ENCODE measurements at regions not wholly inside any gene's neighbourhood (a gene's known extent, or its start where the extent isn't known, plus 50 kb on each side); places are given as distances from the start of the nearest gene placed in this dataset.

- Histone ChIP-seq H3K36me3 (ENCODE audit: control insufficient read depth, low read length) (no peaks in the 10 kb centered on the region), H3F3A (ENCODE audit: control insufficient read depth, insufficient read depth) (no peaks in the 10 kb centered on the region), H3K9me3 (ENCODE audit: control insufficient read depth, insufficient read depth, low read length) (no peaks in the 10 kb centered on the region), H3K4me3 (ENCODE audit: low read length) (no peak overlapping the region), H3K79me2 (ENCODE audit: control insufficient read depth, low read length) (no peaks in the 10 kb centered on the region), H3K27me3 (ENCODE audit: control insufficient read depth, low read length) (no peaks in the 10 kb centered on the region), H3K9me2 (replicated peaks; ENCODE audit: control insufficient read depth, low read length) (no peaks in the 10 kb centered on the region), H3K27ac (ENCODE audit: low read depth, low read length) (no peak overlapping the region), H3K4me2 (ENCODE audit: low read length) (no peak overlapping the region), H4K20me1 (ENCODE audit: control insufficient read depth, insufficient read depth, low read depth, low read length) (no peaks in the 10 kb centered on the region), H3K4me1 (ENCODE audit: control insufficient read depth, low read length) (no peaks in the 10 kb centered on the region)
- TF ChIP-seq CTCF (IDR thresholded peaks at IDR 0.05; ENCODE audit: low read depth, low read length, poor library complexity, severe bottlenecking): no peak
- TF ChIP-seq EZH2phosphoT487 (IDR thresholded peaks at IDR 0.05; ENCODE audit: borderline replicate concordance, low read length): no peak
These were observed 153.5 kb upstream of the FOXF1 start for GRCh38 chr16:86356804-86357203.

- no peaks in the 10 kb centered on the region for H3K36me3 ChIP-seq (ENCODE audit: control insufficient read depth, low read length)
- no peak overlapping the region for H3K27ac ChIP-seq (ENCODE audit: low read depth, low read length)
- no peak overlapping the region for H3K4me3 ChIP-seq (ENCODE audit: low read length)
- no peaks in the 10 kb centered on the region for H3F3A ChIP-seq (ENCODE audit: control insufficient read depth, insufficient read depth)
- H3K9me2 ChIP-seq (replicated peaks; ENCODE audit: control insufficient read depth, low read length): no peaks in the 10 kb centered on the region
- no peaks in the 10 kb centered on the region for H3K79me2 ChIP-seq (ENCODE audit: control insufficient read depth, low read length)
- H3K4me1 ChIP-seq (ENCODE audit: control insufficient read depth, low read length): no peaks in the 10 kb centered on the region
- TF ChIP-seq CTCF (IDR thresholded peaks at IDR 0.05; ENCODE audit: low read depth, low read length, poor library complexity, severe bottlenecking) (no peak), EZH2phosphoT487 (IDR thresholded peaks at IDR 0.05; ENCODE audit: borderline replicate concordance, low read length) (no peak)
- H4K20me1 ChIP-seq (ENCODE audit: control insufficient read depth, insufficient read depth, low read depth, low read length): no peaks in the 10 kb centered on the region
- H3K9me3 ChIP-seq (ENCODE audit: control insufficient read depth, insufficient read depth, low read length): no peaks in the 10 kb centered on the region
- no peak overlapping the region for H3K4me2 ChIP-seq (ENCODE audit: low read length)
- H3K27me3 ChIP-seq (ENCODE audit: control insufficient read depth, low read length): no peaks in the 10 kb centered on the region
These were observed 153.0 kb upstream of the FOXF1 start for GRCh38 chr16:86357303-86357702.

GRCh38 chr16:86357950-86358349, 152.4 kb upstream of the FOXF1 start:
- Histone ChIP-seq H4K20me1 (ENCODE audit: control insufficient read depth, insufficient read depth, low read depth, low read length) (no peaks in the 10 kb centered on the region), H3F3A (ENCODE audit: control insufficient read depth, insufficient read depth) (no peaks in the 10 kb centered on the region), H3K4me3 (ENCODE audit: low read length) (no peak overlapping the region), H3K27me3 (ENCODE audit: control insufficient read depth, low read length) (peaks cover 5% of the 10 kb centered on the region), H3K36me3 (ENCODE audit: control insufficient read depth, low read length) (no peaks in the 10 kb centered on the region), H3K9me2 (replicated peaks; ENCODE audit: control insufficient read depth, low read length) (no peaks in the 10 kb centered on the region), H3K9me3 (ENCODE audit: control insufficient read depth, insufficient read depth, low read length) (no peaks in the 10 kb centered on the region), H3K4me2 (ENCODE audit: low read length) (no peak overlapping the region), H3K27ac (ENCODE audit: low read depth, low read length) (no peak overlapping the region), H3K4me1 (ENCODE audit: control insufficient read depth, low read length) (no peaks in the 10 kb centered on the region), H3K79me2 (ENCODE audit: control insufficient read depth, low read length) (no peaks in the 10 kb centered on the region)
- TF ChIP-seq CTCF (IDR thresholded peaks at IDR 0.05; ENCODE audit: low read depth, low read length, poor library complexity, severe bottlenecking) (no peak), EZH2phosphoT487 (IDR thresholded peaks at IDR 0.05; ENCODE audit: borderline replicate concordance, low read length) (no peak)

- Histone ChIP-seq H4K20me1 (ENCODE audit: control insufficient read depth, insufficient read depth, low read depth, low read length) (no peaks in the 10 kb centered on the region), H3K4me2 (ENCODE audit: low read length) (no peak overlapping the region), H3K27me3 (ENCODE audit: control insufficient read depth, low read length) (peaks cover 8% of the 10 kb centered on the region), H3F3A (ENCODE audit: control insufficient read depth, insufficient read depth) (no peaks in the 10 kb centered on the region), H3K9me3 (ENCODE audit: control insufficient read depth, insufficient read depth, low read length) (no peaks in the 10 kb centered on the region), H3K36me3 (ENCODE audit: control insufficient read depth, low read length) (no peaks in the 10 kb centered on the region), H3K27ac (ENCODE audit: low read depth, low read length) (no peak overlapping the region), H3K4me3 (ENCODE audit: low read length) (no peak overlapping the region), H3K79me2 (ENCODE audit: control insufficient read depth, low read length) (no peaks in the 10 kb centered on the region), H3K9me2 (replicated peaks; ENCODE audit: control insufficient read depth, low read length) (no peaks in the 10 kb centered on the region), H3K4me1 (ENCODE audit: control insufficient read depth, low read length) (no peaks in the 10 kb centered on the region)
- no peak for TF ChIP-seq EZH2phosphoT487 (IDR thresholded peaks at IDR 0.05; ENCODE audit: borderline replicate concordance, low read length)
- TF ChIP-seq CTCF (IDR thresholded peaks at IDR 0.05; ENCODE audit: low read depth, low read length, poor library complexity, severe bottlenecking): no peak
These were observed 150.8 kb upstream of the FOXF1 start for GRCh38 chr16:86359571-86359970.

All from DOHH2 (cell line).